ENCODE measurements at regions not wholly inside any gene's neighbourhood (a gene's known extent, or its start where the extent isn't known, plus 50 kb on each side); places are given as distances from the start of the nearest gene placed in this dataset.

- TF ChIP-seq CTCF (IDR thresholded peaks at IDR 0.05) (no peak), EP300 (IDR thresholded peaks at IDR 0.05) (no peak)
These were observed 55.1 kb upstream of the CMKLR1 start for GRCh38 chr12:108394196-108394595.
